ENCODE measurements at regions not wholly inside any gene's neighbourhood (a gene's known extent, or its start where the extent isn't known, plus 50 kb on each side); places are given as distances from the start of the nearest gene placed in this dataset.

GRCh38 chr12:93186131-93186530, 191.6 kb upstream of the NUDT4 start:
- Histone ChIP-seq H3K27me3 (replicated peaks; ENCODE audit: insufficient read depth) (no peaks in the 10 kb centered on the region), H3K4me3 (no peak overlapping the region), H3K36me3 (no peaks in the 10 kb centered on the region), H3K27ac (no peak overlapping the region), H3K9me3 (no peaks in the 10 kb centered on the region), H3K4me1 (ENCODE audit: control insufficient read depth in 1 of 2, low read depth in 2 of 2) (peaks cover 19 to 46% of the 10 kb centered on the region in 2 donors)
- ATAC-seq (ENCODE audit: insufficient number of reproducible peaks, low FRiP score, low read depth) = no peak
- DNase-seq (ENCODE audit: low spot score) = no peak
- TF ChIP-seq, protein P1, sequence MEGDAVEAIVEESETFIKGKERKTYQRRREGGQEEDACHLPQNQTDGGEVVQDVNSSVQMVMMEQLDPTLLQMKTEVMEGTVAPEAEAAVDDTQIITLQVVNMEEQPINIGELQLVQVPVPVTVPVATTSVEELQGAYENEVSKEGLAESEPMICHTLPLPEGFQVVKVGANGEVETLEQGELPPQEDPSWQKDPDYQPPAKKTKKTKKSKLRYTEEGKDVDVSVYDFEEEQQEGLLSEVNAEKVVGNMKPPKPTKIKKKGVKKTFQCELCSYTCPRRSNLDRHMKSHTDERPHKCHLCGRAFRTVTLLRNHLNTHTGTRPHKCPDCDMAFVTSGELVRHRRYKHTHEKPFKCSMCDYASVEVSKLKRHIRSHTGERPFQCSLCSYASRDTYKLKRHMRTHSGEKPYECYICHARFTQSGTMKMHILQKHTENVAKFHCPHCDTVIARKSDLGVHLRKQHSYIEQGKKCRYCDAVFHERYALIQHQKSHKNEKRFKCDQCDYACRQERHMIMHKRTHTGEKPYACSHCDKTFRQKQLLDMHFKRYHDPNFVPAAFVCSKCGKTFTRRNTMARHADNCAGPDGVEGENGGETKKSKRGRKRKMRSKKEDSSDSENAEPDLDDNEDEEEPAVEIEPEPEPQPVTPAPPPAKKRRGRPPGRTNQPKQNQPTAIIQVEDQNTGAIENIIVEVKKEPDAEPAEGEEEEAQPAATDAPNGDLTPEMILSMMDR (IDR thresholded peaks at IDR 0.05) = no peak

DNA sequence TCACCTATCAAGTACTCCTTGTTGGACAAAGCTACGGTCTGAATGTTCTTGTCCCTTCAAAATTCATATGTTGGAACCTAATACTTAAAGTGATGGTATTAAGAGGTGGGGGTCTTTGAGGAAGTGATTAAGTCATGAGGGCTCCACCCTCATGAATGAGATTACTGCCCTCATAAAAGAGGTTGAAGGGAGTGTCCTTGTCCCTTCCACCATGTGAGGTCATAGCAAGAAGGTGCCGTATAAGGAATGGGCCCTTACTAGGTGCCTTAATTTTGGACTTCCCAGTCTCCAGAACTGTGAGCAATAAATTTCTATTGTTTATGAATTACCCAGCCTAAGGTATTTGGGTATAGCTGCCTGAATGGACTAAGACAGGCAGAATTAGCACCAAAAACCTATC, 191.1 kb upstream of the NUDT4 start:
- Histone ChIP-seq H3K36me3 (no peaks in the 10 kb centered on the region), H3K27me3 (replicated peaks; ENCODE audit: insufficient read depth) (no peaks in the 10 kb centered on the region), H3K4me1 (ENCODE audit: control insufficient read depth in 1 of 2, low read depth in 2 of 2) (peaks cover 21 to 47% of the 10 kb centered on the region in 2 donors), H3K4me3 (no peak overlapping the region), H3K27ac (no peak overlapping the region), H3K9me3 (no peaks in the 10 kb centered on the region)
- no peak for DNase-seq (ENCODE audit: low spot score)
- ATAC-seq (ENCODE audit: insufficient number of reproducible peaks, low FRiP score, low read depth) = no peak
- TF ChIP-seq, protein P1 (IDR thresholded peaks at IDR 0.05) = no peak

GRCh38 chr12:93191423-93191822, 186.3 kb upstream of the NUDT4 start:
- H3K4me3 ChIP-seq = peak overlapping the region; percentile 32
- TF ChIP-seq, protein P1 (IDR thresholded peaks at IDR 0.05) = no peak

DNA sequence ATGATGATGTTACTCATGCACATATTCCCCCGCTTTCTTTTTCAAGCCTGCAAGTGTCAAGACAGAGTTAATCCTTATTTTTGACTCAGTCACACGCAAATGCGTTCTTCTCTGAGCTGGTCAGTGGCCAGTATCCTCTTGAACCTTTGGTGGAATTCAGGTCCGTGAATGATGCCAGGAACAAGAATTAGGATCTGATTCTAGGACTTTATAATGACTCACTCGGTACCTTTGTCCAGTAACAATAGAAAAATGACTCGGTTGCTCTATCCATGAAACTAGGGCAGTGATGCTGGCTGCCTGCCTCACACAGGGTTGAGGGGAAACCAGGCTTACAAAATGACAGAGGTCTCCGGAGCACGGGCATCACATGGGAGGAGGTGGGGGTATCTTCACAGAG, 185.8 kb upstream of the NUDT4 start:
- ATAC-seq (ENCODE audit: insufficient number of reproducible peaks, low FRiP score, low read depth) (peak; percentile 58), DNase-seq (ENCODE audit: low spot score) (peak; percentile 28)
- TF ChIP-seq, protein P1 (IDR thresholded peaks at IDR 0.05) = no peak
- Histone ChIP-seq H3K36me3 (no peaks in the 10 kb centered on the region), H3K27me3 (replicated peaks; ENCODE audit: insufficient read depth) (no peaks in the 10 kb centered on the region), H3K4me1 (ENCODE audit: control insufficient read depth in 1 of 2, low read depth in 2 of 2) (peaks cover 11 to 26% of the 10 kb centered on the region in 2 donors), H3K4me3 (peak overlapping the region; percentile 32), H3K27ac (peak overlapping the region; percentile 54 to 69), H3K9me3 (no peaks in the 10 kb centered on the region)

More at GRCh38 chr12:93191423-93191822, 186.3 kb upstream of the NUDT4 start:
- no peak for ATAC-seq (ENCODE audit: insufficient number of reproducible peaks, low FRiP score, low read depth)
- Histone ChIP-seq H3K27ac (peak overlapping the region; percentile 54 to 69), H3K27me3 (replicated peaks; ENCODE audit: insufficient read depth) (no peaks in the 10 kb centered on the region), H3K4me1 (ENCODE audit: control insufficient read depth in 1 of 2, low read depth in 2 of 2) (peaks cover 11 to 20% of the 10 kb centered on the region in 2 donors), H3K36me3 (no peaks in the 10 kb centered on the region), H3K9me3 (no peaks in the 10 kb centered on the region)
- no peak for DNase-seq (ENCODE audit: low spot score)

DNA sequence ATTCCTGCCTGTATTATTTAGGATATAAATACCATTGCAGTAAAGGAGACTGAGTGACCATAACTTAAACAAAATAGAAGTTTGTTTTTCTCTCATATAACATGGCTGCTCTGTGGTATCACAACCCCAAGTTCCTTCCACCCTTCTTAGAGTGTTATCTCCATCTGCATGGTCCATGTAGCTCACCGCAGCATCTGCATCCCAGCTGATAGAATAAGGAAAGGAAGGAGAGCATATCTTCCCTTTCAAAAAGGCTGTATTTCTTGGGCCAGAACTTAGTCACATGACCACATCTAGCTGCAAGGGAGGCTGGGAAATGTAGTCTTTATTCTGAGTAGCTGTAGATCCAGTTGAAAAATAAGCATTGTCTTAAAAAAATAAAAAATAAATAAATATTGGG, 184.8 kb upstream of the NUDT4 start:
- TF ChIP-seq, protein P1 (IDR thresholded peaks at IDR 0.05) = no peak
- Histone ChIP-seq H3K4me1 (ENCODE audit: control insufficient read depth in 1 of 2, low read depth in 2 of 2) (peaks cover 11 to 34% of the 10 kb centered on the region in 2 donors), H3K9me3 (no peaks in the 10 kb centered on the region), H3K27ac (no peak overlapping the region), H3K27me3 (replicated peaks; ENCODE audit: insufficient read depth) (no peaks in the 10 kb centered on the region), H3K36me3 (no peaks in the 10 kb centered on the region), H3K4me3 (no peak overlapping the region)
- no peak for DNase-seq (ENCODE audit: low spot score)
- ATAC-seq (ENCODE audit: insufficient number of reproducible peaks, low FRiP score, low read depth) = no peak
